BLaER1 treated with 17β-estradiol and CSF1 and Interleukin-3, amounts not matched to agents 10 nM and 100 nM (cell line): ENCODE measurements at regions not wholly inside any gene's neighbourhood (a gene's known extent, or its start where the extent isn't known, plus 50 kb on each side); places are given as distances from the start of the nearest gene placed in this dataset.
A peak's percentile ranks its signal among the peaks of the same experiment; 100 is the strongest.

ENCODE experiments used
- H3K27ac ChIP-seq, 11 experiments: shearing (Covaris generic); formaldehyde crosslinking; 2 replicates each; pipeline ENCODE4 v1.8.1; 2022
- H3K27me3 ChIP-seq, 11 experiments: shearing (Covaris generic); formaldehyde crosslinking; 2 replicates each; pipeline ENCODE4 v1.8.1; 2022
- H3K36me3 ChIP-seq, 11 experiments: shearing (Covaris generic); formaldehyde crosslinking; 2 replicates each; pipeline ENCODE4 v1.8.1; 2022
- H3K4me1 ChIP-seq, 10 experiments: shearing (Covaris generic); formaldehyde crosslinking; 2 replicates each; pipeline ENCODE4 v1.8.1; 2022
- H3K4me2 ChIP-seq, 11 experiments: shearing (Covaris generic); formaldehyde crosslinking; 2 replicates each; pipeline ENCODE4 v1.8.1; 2022
- H3K4me3 ChIP-seq, 10 experiments: shearing (Covaris generic); formaldehyde crosslinking; 2 replicates each; pipeline ENCODE4 v1.8.1; 2022
- H3K9ac ChIP-seq, 11 experiments: shearing (Covaris generic); formaldehyde crosslinking; 2 replicates each; pipeline ENCODE4 v1.8.1; 2022
- H3K9me3 ChIP-seq, 11 experiments: shearing (Covaris generic); formaldehyde crosslinking; replicated peaks in 1 of 11; 2 replicates each; pipeline ENCODE4 v1.8.1; 2022
- H4K20me1 ChIP-seq, 11 experiments: shearing (Covaris generic); formaldehyde crosslinking; 2 replicates each; pipeline ENCODE4 v1.8.1; 2022
- Cebpa-rat ChIP-seq, 11 experiments: shearing (Covaris generic); IDR thresholded peaks; 2 replicates each; pipeline ENCODE4 v1.8.1; 2022

DNA sequence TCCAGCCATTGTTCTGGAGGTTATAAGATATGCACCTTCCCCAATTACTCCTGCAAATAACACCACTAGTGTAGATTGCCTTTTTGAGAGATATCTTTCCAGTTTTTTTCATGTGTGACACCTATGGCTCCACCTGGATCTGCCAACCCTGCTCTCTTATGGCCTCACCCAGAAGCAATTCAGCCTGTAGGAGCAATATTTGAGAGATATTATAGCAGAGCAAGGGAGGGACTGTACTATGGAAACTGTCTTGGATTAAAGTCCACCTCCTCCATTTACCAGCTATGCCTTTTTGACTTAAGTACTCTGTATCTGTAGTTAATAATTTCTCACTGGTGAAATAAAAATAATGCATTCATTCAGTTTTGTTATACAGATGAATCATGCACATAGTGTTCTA is 803.5 kb downstream of the NLGN4X start:
- H4K20me1 ChIP-seq: no peaks in the 10 kb centered on the region
- H3K4me1 ChIP-seq: no peaks in the 10 kb centered on the region
- no peaks in the 10 kb centered on the region for H3K27me3 ChIP-seq
- no peak for TF ChIP-seq Cebpa-rat (IDR thresholded peaks at IDR 0.05)
- 0 out of 22 replicates have a peak, but pooled peaks cover 0 to 7% (median 0%) of the 10 kb centered on the region in 11 experiments for H3K9me3 ChIP-seq
- H3K4me2 ChIP-seq: no peak overlapping the region
- H3K4me3 ChIP-seq: no peak overlapping the region
- no peak overlapping the region for H3K9ac ChIP-seq
- no peak overlapping the region for H3K27ac ChIP-seq
- H3K36me3 ChIP-seq: no peaks in the 10 kb centered on the region

DNA sequence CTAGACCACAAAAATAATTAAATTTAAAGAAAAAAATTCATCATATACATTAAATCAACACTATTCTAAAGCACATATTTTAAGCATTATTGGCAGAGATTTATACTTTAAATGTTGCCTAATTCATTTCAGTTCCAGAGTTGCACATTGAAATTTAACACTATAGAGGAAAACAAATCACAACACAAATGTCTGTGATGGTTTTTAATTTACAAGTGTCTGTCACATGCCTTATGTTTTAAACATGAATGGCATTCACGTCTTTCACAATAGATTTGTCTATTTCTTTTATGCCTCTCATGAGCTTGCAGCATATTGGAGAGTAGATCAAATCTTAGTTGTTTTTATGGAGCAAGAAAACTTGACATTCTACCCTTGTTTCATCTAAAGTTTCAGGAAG is 811.3 kb downstream of the NLGN4X start:
- H3K36me3 ChIP-seq: no peaks in the 10 kb centered on the region
- H3K27me3 ChIP-seq: no peaks in the 10 kb centered on the region
- H3K9me3 ChIP-seq: no peaks in the 10 kb centered on the region
- no peak overlapping the region for H3K4me3 ChIP-seq
- no peak overlapping the region for H3K4me2 ChIP-seq
- no peak for TF ChIP-seq Cebpa-rat (IDR thresholded peaks at IDR 0.05)
- H3K27ac ChIP-seq: no peak overlapping the region
- no peaks in the 10 kb centered on the region for H3K4me1 ChIP-seq
- H3K9ac ChIP-seq: no peak overlapping the region
- H4K20me1 ChIP-seq: no peaks in the 10 kb centered on the region

DNA sequence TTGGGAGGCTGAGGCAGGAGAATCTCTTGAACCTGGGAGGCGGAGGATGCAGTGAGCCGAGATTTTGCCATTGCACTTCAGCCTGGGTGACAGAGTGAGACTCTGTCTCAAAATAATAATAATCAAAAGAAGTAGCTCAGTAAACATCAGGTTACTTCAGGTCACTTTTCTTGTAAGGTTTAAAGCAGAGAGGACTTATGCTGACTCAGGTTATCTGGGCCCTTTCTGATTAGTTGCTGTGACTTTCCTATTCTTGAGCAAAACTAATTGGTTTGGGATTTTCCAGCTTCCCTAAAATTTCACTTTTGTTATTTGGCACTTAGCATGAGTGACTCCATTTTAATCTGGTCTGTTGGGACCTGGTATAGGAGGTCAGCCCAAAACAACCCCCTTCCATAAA is 812.9 kb downstream of the NLGN4X start:
- Histone ChIP-seq H3K9ac (no peak overlapping the region), H3K27ac (no peak overlapping the region), H3K9me3 (no peaks in the 10 kb centered on the region), H3K4me1 (no peaks in the 10 kb centered on the region), H3K27me3 (no peaks in the 10 kb centered on the region), H4K20me1 (no peaks in the 10 kb centered on the region), H3K4me3 (no peak overlapping the region), H3K36me3 (no peaks in the 10 kb centered on the region), H3K4me2 (no peak overlapping the region)
- no peak for TF ChIP-seq Cebpa-rat (IDR thresholded peaks at IDR 0.05)

DNA sequence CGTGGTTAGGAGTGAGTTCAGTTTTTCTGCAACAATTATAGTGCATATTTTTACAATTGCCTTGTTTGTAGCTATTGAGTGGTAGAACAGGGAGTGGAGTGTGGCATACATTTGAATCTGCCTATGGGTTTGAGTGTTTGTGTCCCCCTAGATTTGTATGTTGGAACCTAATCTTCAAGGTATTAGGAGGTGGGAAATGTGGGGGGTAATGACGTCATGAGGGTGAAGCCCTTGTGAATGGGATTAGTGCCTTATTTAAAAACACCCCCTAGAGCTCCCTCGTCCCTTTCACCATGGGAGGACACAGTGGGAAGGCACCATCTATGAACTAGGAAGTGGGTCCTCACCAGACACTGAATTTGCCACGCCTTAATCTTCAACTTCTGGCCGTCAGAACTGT is 819.6 kb downstream of the NLGN4X start:
- Histone ChIP-seq H3K9me3 (no peaks in the 10 kb centered on the region), H4K20me1 (no peaks in the 10 kb centered on the region), H3K4me3 (no peak overlapping the region), H3K4me2 (no peak overlapping the region), H3K27ac (no peak overlapping the region), H3K9ac (no peak overlapping the region), H3K27me3 (no peaks in the 10 kb centered on the region), H3K36me3 (no peaks in the 10 kb centered on the region), H3K4me1 (no peaks in the 10 kb centered on the region)
- no peak for TF ChIP-seq Cebpa-rat (IDR thresholded peaks at IDR 0.05)

DNA sequence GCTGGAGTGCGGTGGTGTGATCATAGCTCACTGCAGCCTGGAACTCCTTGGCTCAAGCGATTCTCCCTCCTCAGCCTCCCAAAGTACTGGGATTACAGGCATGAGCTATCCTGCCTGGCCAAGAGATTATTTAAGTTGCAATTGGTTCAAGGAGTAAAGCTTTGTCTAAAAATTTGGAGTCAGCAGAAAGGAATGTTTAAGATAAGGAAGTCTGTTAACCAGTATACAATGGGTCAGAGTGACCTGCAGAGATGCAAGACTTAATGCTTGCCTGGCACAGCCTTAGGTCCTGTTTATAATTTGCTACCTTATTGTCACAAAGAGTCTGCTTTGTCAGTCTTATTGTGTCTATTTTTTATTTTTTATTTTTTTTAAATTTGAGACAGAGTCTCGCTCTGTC is 826.2 kb downstream of the NLGN4X start:
- Histone ChIP-seq H3K9ac (no peak overlapping the region), H3K9me3 (peaks cover 0 to 11% (median 0%) of the 10 kb centered on the region in 11 experiments; a peak in 2 of 22 replicates), H3K27me3 (no peaks in the 10 kb centered on the region), H3K4me3 (no peak overlapping the region), H3K4me1 (no peaks in the 10 kb centered on the region), H3K36me3 (no peaks in the 10 kb centered on the region), H4K20me1 (no peaks in the 10 kb centered on the region), H3K4me2 (no peak overlapping the region), H3K27ac (no peak overlapping the region)
- TF ChIP-seq Cebpa-rat (IDR thresholded peaks at IDR 0.05): no peak

DNA sequence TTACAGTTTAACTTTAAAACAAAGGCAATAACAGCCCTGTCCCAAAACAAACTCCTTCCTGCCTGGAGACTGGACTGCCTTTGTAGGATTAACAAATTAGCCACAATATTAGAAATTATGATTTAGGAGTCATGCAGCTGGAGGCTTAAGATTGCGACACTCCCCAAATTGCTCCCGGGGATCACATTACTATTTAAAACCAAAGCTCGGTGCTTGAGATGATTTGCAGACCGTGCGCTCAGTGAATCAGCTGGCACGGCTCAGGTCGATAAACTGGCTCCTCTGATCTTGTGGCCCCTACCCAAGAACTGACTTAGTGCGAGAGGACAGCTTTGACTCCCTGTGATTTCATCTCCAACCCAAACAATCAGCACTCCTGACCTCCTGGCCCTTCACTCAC is 829.3 kb downstream of the NLGN4X start:
- Histone ChIP-seq H3K4me1 (no peaks in the 10 kb centered on the region), H3K36me3 (no peaks in the 10 kb centered on the region), H3K4me2 (no peak overlapping the region), H3K9ac (no peak overlapping the region), H3K27me3 (no peaks in the 10 kb centered on the region), H3K27ac (no peak overlapping the region), H3K4me3 (no peak overlapping the region), H4K20me1 (no peaks in the 10 kb centered on the region), H3K9me3 (peaks cover 0 to 11% (median 0%) of the 10 kb centered on the region in 11 experiments; a peak in 2 of 22 replicates)
- TF ChIP-seq Cebpa-rat (IDR thresholded peaks at IDR 0.05): peak in 2 of 11 experiments; percentile 39 to 63; a peak in 2 of 22 replicates

DNA sequence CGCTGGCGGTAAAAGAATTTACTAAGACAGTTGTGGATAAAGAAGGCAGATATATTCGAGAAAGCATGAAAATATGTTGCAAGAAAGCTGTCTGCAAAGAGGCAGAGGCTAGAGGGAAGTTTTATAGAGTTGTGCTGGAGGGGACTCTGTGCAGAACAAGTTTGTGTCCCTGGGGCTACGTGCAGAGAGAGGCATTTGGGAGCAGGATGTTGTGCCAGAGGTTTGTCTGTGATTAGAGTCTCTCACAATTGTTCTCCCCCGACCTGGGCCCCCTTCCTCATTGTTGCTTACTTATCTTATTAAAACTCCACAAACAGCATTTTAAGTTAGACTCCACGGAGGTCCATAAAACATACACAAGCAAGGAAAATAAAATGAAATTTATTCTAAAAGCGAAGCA is 831.3 kb downstream of the NLGN4X start:
- TF ChIP-seq Cebpa-rat (IDR thresholded peaks at IDR 0.05): no peak
- Histone ChIP-seq H3K36me3 (no peaks in the 10 kb centered on the region), H3K27me3 (no peaks in the 10 kb centered on the region), H3K4me2 (no peak overlapping the region), H4K20me1 (no peaks in the 10 kb centered on the region), H3K27ac (no peak overlapping the region), H3K9ac (no peak overlapping the region), H3K4me1 (no peaks in the 10 kb centered on the region), H3K4me3 (no peak overlapping the region), H3K9me3 (peaks cover 0 to 13% (median 0%) of the 10 kb centered on the region in 11 experiments; a peak in 3 of 22 replicates)

DNA sequence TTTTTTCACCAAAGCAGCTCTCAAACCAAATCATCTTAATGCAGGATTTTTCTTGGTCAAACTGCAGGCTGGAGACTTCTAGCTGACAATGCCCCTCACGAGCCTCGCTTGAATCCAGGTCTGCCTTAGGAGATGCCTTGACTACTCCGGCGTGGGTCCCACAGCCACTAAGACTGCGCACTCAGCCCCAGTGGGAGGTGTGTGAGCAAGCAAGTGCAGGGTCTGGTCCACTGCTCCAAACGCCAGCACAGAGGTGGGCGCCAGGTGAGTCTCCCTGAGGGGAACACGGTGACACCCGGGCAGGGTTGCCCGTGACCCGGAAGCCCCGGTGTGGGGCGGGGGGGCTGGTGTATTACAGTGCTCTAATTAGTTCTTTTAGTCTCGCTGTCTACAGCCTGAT is 838.3 kb downstream of the NLGN4X start:
- Histone ChIP-seq H3K36me3 (no peaks in the 10 kb centered on the region), H3K9me3 (peaks cover 0 to 9% (median 0%) of the 10 kb centered on the region in 11 experiments; a peak in 3 of 22 replicates), H3K4me3 (no peak overlapping the region), H3K9ac (no peak overlapping the region), H4K20me1 (no peaks in the 10 kb centered on the region), H3K4me2 (no peak overlapping the region), H3K4me1 (peaks cover 0 to 14% (median 6%) of the 10 kb centered on the region in 10 experiments; a peak in 11 of 20 replicates), H3K27ac (no peak overlapping the region), H3K27me3 (no peaks in the 10 kb centered on the region)
- no peak for TF ChIP-seq Cebpa-rat (IDR thresholded peaks at IDR 0.05)

DNA sequence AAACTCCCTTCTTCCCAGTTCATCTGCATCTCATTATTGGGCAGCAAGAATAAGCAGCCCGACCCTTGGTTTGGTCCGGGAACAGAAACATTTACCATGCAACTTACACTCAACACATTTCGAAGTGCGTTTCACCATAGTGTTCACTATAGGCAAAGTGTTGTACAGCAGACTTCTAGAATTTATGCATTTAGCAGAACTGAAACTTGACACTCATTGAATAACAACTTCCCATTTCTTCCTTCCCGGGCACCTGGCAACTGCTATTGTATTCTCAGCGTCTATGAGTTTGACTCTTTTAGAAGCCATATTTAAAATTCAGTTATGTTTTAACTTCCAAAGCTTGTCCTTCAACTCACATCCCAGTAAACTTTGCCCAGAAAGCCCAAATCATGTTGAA is 840.6 kb downstream of the NLGN4X start:
- Histone ChIP-seq H3K4me2 (peak overlapping the region in 7 of 11 experiments; percentile 1 to 38 (median 27); a peak in 10 of 22 replicates), H3K36me3 (no peaks in the 10 kb centered on the region), H3K9ac (no peak overlapping the region), H3K27me3 (no peaks in the 10 kb centered on the region), H4K20me1 (no peaks in the 10 kb centered on the region), H3K9me3 (peaks cover 0 to 9% (median 0%) of the 10 kb centered on the region in 11 experiments; a peak in 3 of 22 replicates), H3K27ac (peak overlapping the region in 7 of 11 experiments; percentile 29 to 56 (median 44); a peak in 14 of 22 replicates), H3K4me3 (no peak overlapping the region), H3K4me1 (peaks cover 0 to 14% (median 6%) of the 10 kb centered on the region in 10 experiments; a peak in 11 of 20 replicates)
- no peak for TF ChIP-seq Cebpa-rat (IDR thresholded peaks at IDR 0.05)

DNA sequence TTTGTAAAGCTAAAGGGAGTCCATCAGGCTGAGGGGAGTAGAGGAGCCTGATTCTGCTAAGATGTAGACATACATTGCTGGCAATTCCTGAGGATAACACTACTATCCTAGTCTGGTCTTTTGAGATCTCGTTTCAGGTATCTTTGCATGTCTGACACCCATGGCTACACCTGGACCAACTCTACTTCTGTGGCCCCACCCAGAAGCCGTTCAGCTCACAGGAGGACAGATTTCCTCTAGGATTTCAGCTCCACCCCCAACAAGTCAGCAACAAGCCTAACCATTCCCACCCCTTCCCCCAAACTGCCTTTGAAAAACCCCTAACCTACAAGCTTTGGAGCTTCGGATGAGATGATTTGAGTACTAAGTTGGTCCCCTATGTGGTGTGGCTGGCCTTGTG is 848.2 kb downstream of the NLGN4X start:
- H3K4me3 ChIP-seq: no peak overlapping the region
- H3K4me1 ChIP-seq: peaks cover 0 to 17% (median 0%) of the 10 kb centered on the region in 10 experiments; a peak in 5 of 20 replicates
- peak overlapping the region in 2 of 11 experiments; percentile 19 to 33; a peak in 3 of 22 replicates for H3K4me2 ChIP-seq
- H3K27me3 ChIP-seq: no peaks in the 10 kb centered on the region
- no peaks in the 10 kb centered on the region for H3K36me3 ChIP-seq
- H3K9ac ChIP-seq: no peak overlapping the region
- H3K27ac ChIP-seq: no peak overlapping the region
- H4K20me1 ChIP-seq: no peaks in the 10 kb centered on the region
- TF ChIP-seq Cebpa-rat (IDR thresholded peaks at IDR 0.05): no peak
- peaks cover 0 to 6% (median 0%) of the 10 kb centered on the region in 11 experiments; a peak in 1 of 22 replicates for H3K9me3 ChIP-seq
